DND-41 (cell line): ENCODE measurements at regions not wholly inside any gene's neighbourhood (a gene's known extent, or its start where the extent isn't known, plus 50 kb on each side); places are given as distances from the start of the nearest gene placed in this dataset.

Source experiments
- ATAC-seq: fragments of 200-7000 bp; cut with Tn5 transposase; 3 replicates; pipeline ENCODE4 v1.9.1; 2021; ENCODE audit warnings: low read depth; ENCODE audit not compliant: insufficient read depth
- DNase-seq: peaks from one replicate; pipeline ENCODE4 v3.0.0-alpha.2; 2020
- H2AFZ ChIP-seq: 2 replicates; pipeline ENCODE4 v1.6.0; 2012; ENCODE audit warnings: low read depth, low read length
- H3K27ac ChIP-seq: 2 replicates; pipeline ENCODE4 v1.5.1; 2012; ENCODE audit warnings: low read length, inconsistent platforms
- H3K27me3 ChIP-seq: fragments of 200-600 bp; sonication (generic); 2 replicates; pipeline ENCODE4 v1.6.0; 2012; ENCODE audit warnings: low read length, mild to moderate bottlenecking, inconsistent platforms; ENCODE audit not compliant: insufficient read depth, poor library complexity
- H3K36me3 ChIP-seq: 2 replicates; pipeline ENCODE4 v1.5.1; 2012; ENCODE audit warnings: low read length, inconsistent platforms; ENCODE audit not compliant: insufficient read depth
- H3K4me1 ChIP-seq: 2 replicates; pipeline ENCODE4 v1.5.1; 2012; ENCODE audit warnings: mild to moderate bottlenecking, low read length; ENCODE audit not compliant: insufficient read depth
- H3K4me2 ChIP-seq: 2 replicates; pipeline ENCODE4 v1.6.0; 2012; ENCODE audit warnings: mild to moderate bottlenecking, moderate library complexity, low read length, inconsistent platforms; ENCODE audit not compliant: insufficient read depth
- H3K4me3 ChIP-seq, 2 experiments: fragments of 200-600 bp in 1 of 2; shearing (Covaris generic) in 1 of 2; 2 replicates each; pipeline ENCODE4 v1.5.1; 2012 to 2016; ENCODE audit warnings: inconsistent platforms in 2 of 2, low read length in 2 of 2, mild to moderate bottlenecking in 2 of 2, low read depth in 1 of 2, moderate library complexity in 1 of 2
- H3K79me2 ChIP-seq: 2 replicates; pipeline ENCODE4 v1.6.0; 2012; ENCODE audit warnings: low read length, inconsistent platforms; ENCODE audit not compliant: insufficient read depth
- H3K9ac ChIP-seq: 2 replicates; pipeline ENCODE4 v1.6.0; 2012; ENCODE audit warnings: low read depth, mild to moderate bottlenecking, inconsistent platforms, low read length, moderate library complexity
- H3K9me3 ChIP-seq: 2 replicates; pipeline ENCODE4 v1.5.1; 2012; ENCODE audit warnings: low read length, moderate library complexity, mild to moderate bottlenecking, inconsistent platforms; ENCODE audit not compliant: insufficient read depth, severe bottlenecking
- H4K20me1 ChIP-seq: 2 replicates; pipeline ENCODE4 v1.6.0; 2012; ENCODE audit warnings: low read length; ENCODE audit not compliant: insufficient read depth
- EZH2 ChIP-seq: IDR thresholded peaks from 3 replicates; pipeline ENCODE4 v1.6.1; 2012; ENCODE audit warnings: borderline replicate concordance, low read depth, mild to moderate bottlenecking, moderate library complexity, low read length, inconsistent platforms; ENCODE audit not compliant: severe bottlenecking
- TF ChIP-seq, protein P1 (sequence below): IDR thresholded peaks from 2 replicates; pipeline ENCODE4 v1.5.1; 2012; ENCODE audit warnings: borderline replicate concordance, low read length, moderate library complexity, mild to moderate bottlenecking; ENCODE audit not compliant: poor library complexity, severe bottlenecking; ENCODE audit errors: extremely low read depth

GRCh38 chr10:28137907-28138880 is 139.3 kb upstream of the ODAD2 start:
- H3K36me3 ChIP-seq, result no peaks in the 10 kb centered on the region
- H3K4me3 ChIP-seq, result no peak overlapping the region
- H3K4me1 ChIP-seq, result no peaks in the 10 kb centered on the region
- DNase-seq, result no peak
- no peak overlapping the region for H3K27ac ChIP-seq
- H2AFZ ChIP-seq, result no peak overlapping the region
- no peak for TF ChIP-seq EZH2
- TF ChIP-seq, protein P1, sequence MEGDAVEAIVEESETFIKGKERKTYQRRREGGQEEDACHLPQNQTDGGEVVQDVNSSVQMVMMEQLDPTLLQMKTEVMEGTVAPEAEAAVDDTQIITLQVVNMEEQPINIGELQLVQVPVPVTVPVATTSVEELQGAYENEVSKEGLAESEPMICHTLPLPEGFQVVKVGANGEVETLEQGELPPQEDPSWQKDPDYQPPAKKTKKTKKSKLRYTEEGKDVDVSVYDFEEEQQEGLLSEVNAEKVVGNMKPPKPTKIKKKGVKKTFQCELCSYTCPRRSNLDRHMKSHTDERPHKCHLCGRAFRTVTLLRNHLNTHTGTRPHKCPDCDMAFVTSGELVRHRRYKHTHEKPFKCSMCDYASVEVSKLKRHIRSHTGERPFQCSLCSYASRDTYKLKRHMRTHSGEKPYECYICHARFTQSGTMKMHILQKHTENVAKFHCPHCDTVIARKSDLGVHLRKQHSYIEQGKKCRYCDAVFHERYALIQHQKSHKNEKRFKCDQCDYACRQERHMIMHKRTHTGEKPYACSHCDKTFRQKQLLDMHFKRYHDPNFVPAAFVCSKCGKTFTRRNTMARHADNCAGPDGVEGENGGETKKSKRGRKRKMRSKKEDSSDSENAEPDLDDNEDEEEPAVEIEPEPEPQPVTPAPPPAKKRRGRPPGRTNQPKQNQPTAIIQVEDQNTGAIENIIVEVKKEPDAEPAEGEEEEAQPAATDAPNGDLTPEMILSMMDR, result no peak
- peaks cover 8% of the 10 kb centered on the region for H3K9me3 ChIP-seq
- no peak overlapping the region for H3K4me2 ChIP-seq
- H4K20me1 ChIP-seq, result no peaks in the 10 kb centered on the region
- no peaks in the 10 kb centered on the region for H3K27me3 ChIP-seq
- no peak for ATAC-seq
- no peaks in the 10 kb centered on the region for H3K79me2 ChIP-seq
- no peak overlapping the region for H3K9ac ChIP-seq

DNA sequence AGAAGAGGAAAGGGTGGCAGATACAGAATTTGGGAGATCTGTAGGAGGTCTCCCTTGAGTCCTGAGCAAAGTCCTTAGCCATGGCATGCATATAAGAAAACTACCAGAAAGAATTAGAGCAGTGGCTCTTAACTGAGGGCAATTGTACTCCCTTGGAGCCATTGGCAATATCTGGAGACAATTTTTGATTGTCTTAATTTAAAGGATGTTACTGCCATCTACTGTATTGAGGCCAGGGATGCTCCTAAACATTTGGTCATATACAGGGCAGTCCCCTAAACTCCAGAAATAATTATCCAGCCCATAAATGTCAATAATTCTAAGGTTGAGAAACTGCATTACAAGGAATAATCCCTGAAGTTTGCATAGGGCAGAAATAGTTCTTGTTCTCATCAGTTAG is 136.4 kb upstream of the ODAD2 start:
- Histone ChIP-seq H4K20me1 (no peaks in the 10 kb centered on the region), H3K4me1 (no peaks in the 10 kb centered on the region), H3K4me2 (no peak overlapping the region), H3K79me2 (no peaks in the 10 kb centered on the region), H3K27ac (no peak overlapping the region), H3K9me3 (peaks cover 8% of the 10 kb centered on the region), H3K36me3 (no peaks in the 10 kb centered on the region), H2AFZ (no peak overlapping the region), H3K9ac (no peak overlapping the region), H3K4me3 (no peak overlapping the region), H3K27me3 (no peaks in the 10 kb centered on the region)
- DNase-seq (no peak), ATAC-seq (no peak)
- TF ChIP-seq EZH2, result no peak
- TF ChIP-seq, protein P1, result no peak

GRCh38 chr10:28130267-28130666 is 131.4 kb upstream of the ODAD2 start:
- ATAC-seq (no peak), DNase-seq (no peak)
- Histone ChIP-seq H3K9ac (no peak overlapping the region), H3K36me3 (no peaks in the 10 kb centered on the region), H2AFZ (no peak overlapping the region), H3K27ac (no peak overlapping the region), H3K79me2 (no peaks in the 10 kb centered on the region), H3K9me3 (no peaks in the 10 kb centered on the region), H3K4me3 (no peak overlapping the region), H3K4me2 (no peak overlapping the region), H3K4me1 (no peaks in the 10 kb centered on the region), H4K20me1 (no peaks in the 10 kb centered on the region), H3K27me3 (no peaks in the 10 kb centered on the region)
- TF ChIP-seq EZH2, result no peak
- TF ChIP-seq, protein P1, result no peak
